Transverse colon (tissue), 4 donors: ENCODE measurements at regions not wholly inside any gene's neighbourhood (a gene's known extent, or its start where the extent isn't known, plus 50 kb on each side); places are given as distances from the start of the nearest gene placed in this dataset.
"Not testable (repeated sequence)": the region's sequence is repeated elsewhere in the genome, so short reads cannot be mapped to it uniquely, and the experiment has no call there.

Source experiments
- POLR2A ChIP-seq: fragments of 450-650 bp; IDR thresholded peaks from one replicate; pipeline ENCODE4 v1.6.1; 2016; ENCODE audit warnings: antibody characterized with exemption, mild to moderate bottlenecking, moderate library complexity
- POLR2AphosphoS5 ChIP-seq, 3 donors: sonication (generic); formaldehyde crosslinking; IDR thresholded peaks; one replicate each; pipeline ENCODE4 v1.6.1; 2016; ENCODE audit warnings: antibody characterized with exemption in 3 of 3
- TF ChIP-seq, protein P1 (sequence below), 5 experiments: fragments of 200-600 bp in 3 of 5; fragments of 450-650 bp in 2 of 5; sonication (generic) in 3 of 5; IDR thresholded peaks; 1 replicate in 2 of 5; 2 replicates in 3 of 5; pipeline ENCODE4 v1.5.1; 2016 to 2017; ENCODE audit warnings: antibody characterized with exemption in 5 of 5, inconsistent platforms in 3 of 5, mild to moderate bottlenecking in 2 of 5, moderate library complexity in 1 of 5

DNA sequence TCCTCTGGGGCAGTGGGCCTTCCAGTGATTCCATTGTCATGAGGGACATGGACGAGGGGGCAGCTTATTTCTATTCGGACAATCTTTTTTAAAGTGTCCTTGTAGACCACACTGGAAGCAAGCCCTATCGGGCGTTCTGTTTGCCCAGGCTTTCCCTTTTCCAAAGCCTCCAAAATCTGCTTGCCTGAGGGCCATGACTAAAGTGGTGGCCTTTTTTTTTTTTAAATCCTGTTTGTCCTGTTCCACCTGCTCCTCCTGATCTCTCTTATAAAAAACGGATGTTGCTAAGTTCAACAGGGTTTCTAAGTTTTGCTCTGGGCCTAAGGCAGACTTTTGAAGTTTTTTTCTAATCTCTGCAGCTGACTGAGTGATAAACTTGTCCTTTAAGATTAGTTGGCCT lies 1380.1 kb downstream of the SI start:
- not testable (repeated sequence) for TF ChIP-seq POLR2A; POLR2AphosphoS5 (IDR thresholded peaks at IDR 0.05)
- TF ChIP-seq, protein P1, sequence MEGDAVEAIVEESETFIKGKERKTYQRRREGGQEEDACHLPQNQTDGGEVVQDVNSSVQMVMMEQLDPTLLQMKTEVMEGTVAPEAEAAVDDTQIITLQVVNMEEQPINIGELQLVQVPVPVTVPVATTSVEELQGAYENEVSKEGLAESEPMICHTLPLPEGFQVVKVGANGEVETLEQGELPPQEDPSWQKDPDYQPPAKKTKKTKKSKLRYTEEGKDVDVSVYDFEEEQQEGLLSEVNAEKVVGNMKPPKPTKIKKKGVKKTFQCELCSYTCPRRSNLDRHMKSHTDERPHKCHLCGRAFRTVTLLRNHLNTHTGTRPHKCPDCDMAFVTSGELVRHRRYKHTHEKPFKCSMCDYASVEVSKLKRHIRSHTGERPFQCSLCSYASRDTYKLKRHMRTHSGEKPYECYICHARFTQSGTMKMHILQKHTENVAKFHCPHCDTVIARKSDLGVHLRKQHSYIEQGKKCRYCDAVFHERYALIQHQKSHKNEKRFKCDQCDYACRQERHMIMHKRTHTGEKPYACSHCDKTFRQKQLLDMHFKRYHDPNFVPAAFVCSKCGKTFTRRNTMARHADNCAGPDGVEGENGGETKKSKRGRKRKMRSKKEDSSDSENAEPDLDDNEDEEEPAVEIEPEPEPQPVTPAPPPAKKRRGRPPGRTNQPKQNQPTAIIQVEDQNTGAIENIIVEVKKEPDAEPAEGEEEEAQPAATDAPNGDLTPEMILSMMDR (IDR thresholded peaks at IDR 0.05) = not testable (repeated sequence)
